Esophagus muscularis mucosa (tissue), 3 donors: ENCODE measurements at regions not wholly inside any gene's neighbourhood (a gene's known extent, or its start where the extent isn't known, plus 50 kb on each side); places are given as distances from the start of the nearest gene placed in this dataset.

Source experiments
- CTCF ChIP-seq, 3 experiments: fragments of 200-600 bp in 2 of 3; fragments of 450-650 bp in 1 of 3; sonication (generic) in 2 of 3; IDR thresholded peaks; one replicate each; pipeline ENCODE4 v1.5.1; 2017 to 2019; ENCODE audit warnings: antibody characterized with exemption in 3 of 3, mild to moderate bottlenecking in 2 of 3, moderate library complexity in 1 of 3
- POLR2A ChIP-seq: fragments of 450-650 bp; IDR thresholded peaks from one replicate; pipeline ENCODE4 v1.6.1; 2017; ENCODE audit warnings: antibody characterized with exemption, moderate library complexity, mild to moderate bottlenecking, low read depth

GRCh38 chr10:111524134-111524533, 447.3 kb downstream of the ADRA2A start:
- TF ChIP-seq CTCF (IDR thresholded peaks at IDR 0.05) (no peak), POLR2A (no peak)
